ENCODE measurements at regions not wholly inside any gene's neighbourhood (a gene's known extent, or its start where the extent isn't known, plus 50 kb on each side); places are given as distances from the start of the nearest gene placed in this dataset.
"Not testable (repeated sequence)": the region's sequence is repeated elsewhere in the genome, so short reads cannot be mapped to it uniquely, and the experiment has no call there.

DNA sequence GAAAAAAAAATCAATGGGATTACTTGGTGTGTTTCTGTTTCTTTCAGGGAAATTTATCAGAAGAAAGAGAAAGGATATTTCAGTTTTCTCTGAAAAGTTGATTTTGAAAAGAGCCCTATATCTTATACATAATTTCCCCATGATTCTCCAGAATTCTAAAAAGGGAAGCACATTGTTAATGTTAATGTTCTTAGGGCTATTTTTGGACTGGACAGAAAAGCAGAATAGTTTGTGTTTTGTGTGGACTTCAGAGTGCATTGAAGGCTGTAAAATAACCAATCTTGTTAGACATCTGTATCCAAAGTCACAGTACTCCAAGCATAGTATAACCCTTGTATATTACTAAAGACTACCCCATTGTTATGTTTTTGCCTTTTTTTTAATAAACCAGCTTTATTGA, 130.3 kb downstream of the SEPTIN7 start:
- TF ChIP-seq, protein P1, sequence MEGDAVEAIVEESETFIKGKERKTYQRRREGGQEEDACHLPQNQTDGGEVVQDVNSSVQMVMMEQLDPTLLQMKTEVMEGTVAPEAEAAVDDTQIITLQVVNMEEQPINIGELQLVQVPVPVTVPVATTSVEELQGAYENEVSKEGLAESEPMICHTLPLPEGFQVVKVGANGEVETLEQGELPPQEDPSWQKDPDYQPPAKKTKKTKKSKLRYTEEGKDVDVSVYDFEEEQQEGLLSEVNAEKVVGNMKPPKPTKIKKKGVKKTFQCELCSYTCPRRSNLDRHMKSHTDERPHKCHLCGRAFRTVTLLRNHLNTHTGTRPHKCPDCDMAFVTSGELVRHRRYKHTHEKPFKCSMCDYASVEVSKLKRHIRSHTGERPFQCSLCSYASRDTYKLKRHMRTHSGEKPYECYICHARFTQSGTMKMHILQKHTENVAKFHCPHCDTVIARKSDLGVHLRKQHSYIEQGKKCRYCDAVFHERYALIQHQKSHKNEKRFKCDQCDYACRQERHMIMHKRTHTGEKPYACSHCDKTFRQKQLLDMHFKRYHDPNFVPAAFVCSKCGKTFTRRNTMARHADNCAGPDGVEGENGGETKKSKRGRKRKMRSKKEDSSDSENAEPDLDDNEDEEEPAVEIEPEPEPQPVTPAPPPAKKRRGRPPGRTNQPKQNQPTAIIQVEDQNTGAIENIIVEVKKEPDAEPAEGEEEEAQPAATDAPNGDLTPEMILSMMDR (IDR thresholded peaks at IDR 0.05) = not testable (repeated sequence)
- TF ChIP-seq EP300 (IDR thresholded peaks at IDR 0.05; ENCODE audit: borderline replicate concordance in 1 of 2, low read depth in 1 of 2, low read length in 1 of 2); TCF12 (IDR thresholded peaks at IDR 0.05); GATA2 (CRISPR knock-in tag; IDR thresholded peaks at IDR 0.05); POLR2AphosphoS5 (IDR thresholded peaks at IDR 0.05; ENCODE audit: low read depth, low read length): not testable (repeated sequence)

All from SK-N-SH (cell line).